HG02588 (cell line): ENCODE measurements at regions not wholly inside any gene's neighbourhood (a gene's known extent, or its start where the extent isn't known, plus 50 kb on each side); places are given as distances from the start of the nearest gene placed in this dataset.

Source experiments
- ATAC-seq: cut with Tn5 transposase; IDR thresholded peaks from one replicate; pipeline ENCODE4 v1.9.1; 2021; ENCODE audit warnings: mild to moderate bottlenecking, moderate library complexity; ENCODE audit not compliant: unreplicated experiment

- ATAC-seq = no peak
Measured at GRCh38 chr5:124252191-124252638, 494.2 kb downstream of the ZNF608 start.

- ATAC-seq = no peak
Measured at GRCh38 chr5:124245276-124245675, 501.2 kb downstream of the ZNF608 start.

- no peak for ATAC-seq
Measured at GRCh38 chr5:124240732-124241131, 505.7 kb downstream of the ZNF608 start.

GRCh38 chr5:124239572-124239971 lies 506.9 kb downstream of the ZNF608 start:
- no peak for ATAC-seq

GRCh38 chr5:124238350-124238749 lies 508.1 kb downstream of the ZNF608 start:
- no peak for ATAC-seq

GRCh38 chr5:124237206-124237695 lies 509.2 kb downstream of the ZNF608 start:
- no peak for ATAC-seq

GRCh38 chr5:124236361-124237205 lies 509.9 kb downstream of the ZNF608 start:
- ATAC-seq = no peak

- no peak for ATAC-seq
Measured at GRCh38 chr5:124235576-124235975, 510.9 kb downstream of the ZNF608 start.

- ATAC-seq = no peak
Measured at GRCh38 chr5:124234770-124235562, 511.5 kb downstream of the ZNF608 start.

GRCh38 chr5:124234022-124234769 lies 512.2 kb downstream of the ZNF608 start:
- ATAC-seq = no peak

GRCh38 chr5:124232515-124232914 lies 513.9 kb downstream of the ZNF608 start:
- no peak for ATAC-seq

- no peak for ATAC-seq
Measured at GRCh38 chr5:124231802-124232201, 514.6 kb downstream of the ZNF608 start.

GRCh38 chr5:124231230-124231629 lies 515.2 kb downstream of the ZNF608 start:
- ATAC-seq = no peak

GRCh38 chr5:124230456-124230855 lies 516.0 kb downstream of the ZNF608 start:
- no peak for ATAC-seq

- no peak for ATAC-seq
Measured at GRCh38 chr5:124229352-124229751, 517.1 kb downstream of the ZNF608 start.

- no peak for ATAC-seq
Measured at GRCh38 chr5:124227914-124228313, 518.5 kb downstream of the ZNF608 start.

- no peak for ATAC-seq
Measured at GRCh38 chr5:124220418-124220817, 526.0 kb downstream of the ZNF608 start.

GRCh38 chr5:124212934-124213333 lies 533.5 kb downstream of the ZNF608 start:
- no peak for ATAC-seq

- ATAC-seq = no peak
Measured at GRCh38 chr5:124210111-124210910, 536.1 kb downstream of the ZNF608 start.

GRCh38 chr5:124207118-124207517 lies 539.3 kb downstream of the ZNF608 start:
- ATAC-seq = no peak
